Pancreas (tissue), 10 donors: ENCODE measurements at regions not wholly inside any gene's neighbourhood (a gene's known extent, or its start where the extent isn't known, plus 50 kb on each side); places are given as distances from the start of the nearest gene placed in this dataset.

ENCODE experiments used
- ATAC-seq, 4 donors: fragments of 200-7000 bp; cut with Tn5 transposase; one replicate each; pipeline versions ENCODE4 v1.8.0 to v1.9.1; 2020; ENCODE audit warnings: mild to moderate bottlenecking in 4 of 4, moderate library complexity in 4 of 4
- DNase-seq, 6 donors: peaks; one replicate each; pipeline ENCODE4 v3.0.0-alpha.2; 2020
- FAIRE-seq: peaks from 2 replicates; lab custom pipeline; 2012; peaks lifted over from hg19 to GRCh38; lab: Jason Lieb, UNC
- H3K27ac ChIP-seq, 4 donors: fragments of 200-600 bp; sonication (generic); 1 replicate in 3 of 4; 2 replicates in 1 of 4; pipeline versions ENCODE4 v1.5.0 to v1.8.0; 2020
- H3K27me3 ChIP-seq, 4 donors: fragments of 200-600 bp; one replicate each; pipeline ENCODE4 v1.8.0; 2021
- H3K36me3 ChIP-seq, 3 donors: fragments of 200-600 bp; sonication (generic) in 1 of 3; one replicate each; pipeline versions ENCODE4 v1.5.0 to v1.8.0; 2020 to 2021
- H3K4me1 ChIP-seq, 3 donors: fragments of 200-600 bp; one replicate each; pipeline ENCODE4 v1.8.0; 2021
- H3K4me3 ChIP-seq, 4 donors: fragments of 200-600 bp; sonication (generic) in 2 of 4; one replicate each; pipeline versions ENCODE4 v1.5.0 to v1.8.0; 2020 to 2021
- H3K9me3 ChIP-seq, 4 donors: fragments of 200-600 bp; one replicate each; pipeline ENCODE4 v1.8.0; 2021
- CTCF ChIP-seq, 4 donors: fragments of 200-600 bp; sonication (generic) in 3 of 4; IDR thresholded peaks; one replicate each; pipeline versions ENCODE4 v1.5.0 to v1.8.0; 2021; ENCODE audit warnings: antibody characterized with exemption in 4 of 4
- WGBS, 2 donors: extraction: QIAGEN DNeasy Blood & Tissue Kit; methylation state at CpG; one replicate each; pipeline ENCODE4 v1.1.7; 2013; 5-methylcytosine and 5-hydroxymethylcytosine counted together
- intact Hi-C, 3 donors: fragments of 100-400 bp; cut with DNase I; formaldehyde crosslinking; loops; one replicate each; pipeline versions ENCODE4 v1.11.1 to v1.14.2; 2022
- donor health status: healthy with polysubstance abuse.
- donor health status: DM: no; HTN: no; CAD: no; lungs with moderate emphysema.
- donor health status: DM: no; HTN: no; CAD: no.
- donor health status: control.
- donor health status: control.
- donor health status: Bipolar disorder and iron deficiency.
- donor health status: DM: yes; HTN: yes; CAD: no.
- donor health status: DM: no; HTN: no; CAD: no.
- donor health status: DM: no; HTN: no; CAD: no.
- donor health status: DM: yes; HTN: yes; CAD: no.

- no peak for FAIRE-seq
- Histone ChIP-seq H3K27me3 (no peaks in the 10 kb centered on the region), H3K4me1 (no peaks in the 10 kb centered on the region), H3K27ac (no peak overlapping the region), H3K36me3 (no peaks in the 10 kb centered on the region), H3K9me3 (no peaks in the 10 kb centered on the region), H3K4me3 (no peak overlapping the region)
- DNase-seq: no peak
- TF ChIP-seq CTCF (IDR thresholded peaks at IDR 0.05): no peak
- intact Hi-C loops: no loop called here
- no peak for ATAC-seq
- WGBS, 2 donors: 61 to 86% methylated on average over 1 of the region's 1 CpG
Observed at GRCh38 chr13:79060216-79060615, 345.8 kb downstream of the RBM26 start.

GRCh38 chr13:79056706-79057105, 349.3 kb downstream of the RBM26 start:
- Histone ChIP-seq H3K9me3 (no peaks in the 10 kb centered on the region), H3K4me1 (no peaks in the 10 kb centered on the region), H3K4me3 (no peak overlapping the region)

GRCh38 chr13:79051472-79051871, 354.6 kb downstream of the RBM26 start:
- 38 to 54% methylated on average over 1 of the region's 1 CpG for WGBS, 2 donors
- H3K9me3 ChIP-seq: no peaks in the 10 kb centered on the region
- no peaks in the 10 kb centered on the region for H3K4me1 ChIP-seq
- DNase-seq: no peak
- no peaks in the 10 kb centered on the region for H3K27me3 ChIP-seq
- H3K4me3 ChIP-seq: no peak overlapping the region
- no peaks in the 10 kb centered on the region for H3K36me3 ChIP-seq
- no peak for TF ChIP-seq CTCF (IDR thresholded peaks at IDR 0.05)
- no peak overlapping the region for H3K27ac ChIP-seq
- no peak for FAIRE-seq
- no peak for ATAC-seq
- intact Hi-C loops: no loop called here

More at GRCh38 chr13:79056706-79057105, 349.3 kb downstream of the RBM26 start:
- FAIRE-seq (no peak), ATAC-seq (no peak), DNase-seq (no peak)
- 62 to 70% methylated on average over 6 of the region's 6 CpGs for WGBS, 2 donors
- TF ChIP-seq CTCF (IDR thresholded peaks at IDR 0.05): no peak
- no peak overlapping the region for H3K27ac ChIP-seq
- no peaks in the 10 kb centered on the region for H3K27me3 ChIP-seq
- intact Hi-C loops: no loop called here
- no peaks in the 10 kb centered on the region for H3K36me3 ChIP-seq

- no peaks in the 10 kb centered on the region for H3K4me1 ChIP-seq
- no peak overlapping the region for H3K27ac ChIP-seq
- TF ChIP-seq CTCF (IDR thresholded peaks at IDR 0.05): no peak
- intact Hi-C loops: no loop called here
- no peak overlapping the region for H3K4me3 ChIP-seq
- 52 to 66% methylated on average over 3 of the region's 3 CpGs for WGBS, 2 donors
- FAIRE-seq (no peak), DNase-seq (no peak), ATAC-seq (no peak)
- no peaks in the 10 kb centered on the region for H3K36me3 ChIP-seq
- no peaks in the 10 kb centered on the region for H3K9me3 ChIP-seq
- no peaks in the 10 kb centered on the region for H3K27me3 ChIP-seq
Observed at GRCh38 chr13:79044415-79044814, 361.6 kb downstream of the RBM26 start.

- DNase-seq: no peak
- intact Hi-C loops: no loop called here
- WGBS, 2 donors: 57 to 69% methylated on average over 4 of the region's 4 CpGs
- Histone ChIP-seq H3K4me3 (no peak overlapping the region), H3K36me3 (no peaks in the 10 kb centered on the region), H3K9me3 (no peaks in the 10 kb centered on the region), H3K27me3 (no peaks in the 10 kb centered on the region), H3K27ac (no peak overlapping the region), H3K4me1 (no peaks in the 10 kb centered on the region)
- no peak for TF ChIP-seq CTCF (IDR thresholded peaks at IDR 0.05)
- FAIRE-seq: no peak
- no peak for ATAC-seq
Observed at GRCh38 chr13:79043208-79043607, 362.8 kb downstream of the RBM26 start.
